ENCODE measurements at regions not wholly inside any gene's neighbourhood (a gene's known extent, or its start where the extent isn't known, plus 50 kb on each side); places are given as distances from the start of the nearest gene placed in this dataset.

- no peak for DNase-seq
These were observed 266.2 kb upstream of the LDB2 start for GRCh38 chr4:17164666-17165065.

- DNase-seq: no peak
These were observed 264.8 kb upstream of the LDB2 start for GRCh38 chr4:17163156-17163771.

GRCh38 chr4:17157304-17157703 is 258.9 kb upstream of the LDB2 start:
- no peak for DNase-seq

DNA sequence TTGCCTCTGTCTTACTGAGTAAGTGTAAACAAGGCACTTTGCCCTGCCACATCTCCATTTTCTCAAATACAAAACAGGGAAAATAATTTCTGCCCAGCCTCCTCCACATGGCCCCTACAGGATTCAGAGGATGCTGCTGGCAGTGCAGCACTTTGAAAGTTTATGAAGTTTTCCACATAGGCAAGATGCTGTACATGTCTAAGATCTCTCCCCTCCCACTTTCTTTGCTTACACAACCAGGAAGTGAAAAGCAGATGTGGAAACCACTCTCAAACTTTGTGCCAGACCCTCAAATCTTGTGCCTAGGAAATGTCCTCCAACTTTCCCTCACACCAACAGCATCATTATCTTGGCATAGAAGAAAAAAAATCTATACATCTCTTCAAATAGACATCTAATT is 257.0 kb upstream of the LDB2 start:
- no peak for DNase-seq

DNA sequence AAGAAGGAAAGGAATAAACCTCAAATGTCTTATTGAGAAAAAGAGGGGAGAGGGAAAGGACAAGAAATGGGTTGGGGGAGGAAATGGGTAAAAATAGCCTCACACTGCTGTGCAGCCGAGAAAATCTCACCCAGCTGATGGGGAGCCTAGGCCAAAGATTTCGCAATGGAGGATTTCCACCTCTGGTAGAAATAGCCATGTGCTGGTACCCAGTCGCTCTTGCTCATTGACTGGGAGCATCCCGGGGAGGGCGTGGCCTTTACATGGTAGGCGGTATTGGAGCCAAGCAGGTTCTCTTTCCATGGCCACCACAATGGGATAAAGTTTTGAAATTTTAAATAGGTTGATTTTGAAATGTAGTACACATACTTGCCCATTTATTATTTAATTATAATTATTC is 255.1 kb upstream of the LDB2 start:
- DNase-seq: no peak

- no peak for DNase-seq
These were observed 254.6 kb upstream of the LDB2 start for GRCh38 chr4:17152941-17153540.

GRCh38 chr4:17142232-17142711 is 243.8 kb upstream of the LDB2 start:
- DNase-seq: no peak

GRCh38 chr4:17138847-17139246 is 240.4 kb upstream of the LDB2 start:
- DNase-seq: no peak

DNA sequence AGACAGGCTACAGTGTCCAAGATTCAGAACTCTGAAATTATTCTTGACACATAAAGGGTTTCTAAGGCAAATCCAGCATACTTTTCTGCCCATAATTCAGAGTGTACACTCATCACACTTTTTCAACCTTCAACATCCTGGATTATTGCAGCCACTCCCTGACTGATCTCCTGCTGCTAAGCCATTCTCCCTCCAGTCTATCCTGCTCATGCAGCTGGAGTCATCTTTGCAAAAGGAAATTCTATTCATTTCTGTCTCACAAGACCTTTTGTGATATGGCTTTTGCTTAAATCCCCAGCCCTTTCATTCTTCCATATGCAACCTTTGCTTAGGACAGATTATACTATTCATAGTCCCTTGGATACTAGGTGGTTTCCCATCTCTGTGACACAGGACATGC is 236.1 kb upstream of the LDB2 start:
- DNase-seq: no peak

- no peak for DNase-seq
These were observed 235.7 kb upstream of the LDB2 start for GRCh38 chr4:17134100-17134499.

DNA sequence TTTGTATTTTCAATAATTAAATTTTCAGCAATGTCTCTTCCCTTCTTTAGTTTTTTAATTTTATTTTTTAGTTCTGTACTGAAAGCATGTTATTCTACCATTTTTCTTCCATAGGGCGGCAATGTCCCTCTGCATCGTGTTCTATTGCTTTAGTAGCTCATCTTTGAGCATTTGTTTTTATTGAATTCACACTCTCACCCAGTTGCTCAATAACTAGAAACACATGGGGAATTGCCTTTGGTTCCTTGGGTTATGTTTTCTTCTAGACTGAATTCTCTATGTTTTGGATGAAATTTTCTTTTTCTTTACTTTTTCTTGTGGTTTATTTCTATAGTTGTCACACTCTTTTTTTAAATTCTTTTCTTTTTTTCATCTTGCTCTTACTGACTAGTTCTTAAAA is 233.8 kb upstream of the LDB2 start:
- DNase-seq: no peak

DNA sequence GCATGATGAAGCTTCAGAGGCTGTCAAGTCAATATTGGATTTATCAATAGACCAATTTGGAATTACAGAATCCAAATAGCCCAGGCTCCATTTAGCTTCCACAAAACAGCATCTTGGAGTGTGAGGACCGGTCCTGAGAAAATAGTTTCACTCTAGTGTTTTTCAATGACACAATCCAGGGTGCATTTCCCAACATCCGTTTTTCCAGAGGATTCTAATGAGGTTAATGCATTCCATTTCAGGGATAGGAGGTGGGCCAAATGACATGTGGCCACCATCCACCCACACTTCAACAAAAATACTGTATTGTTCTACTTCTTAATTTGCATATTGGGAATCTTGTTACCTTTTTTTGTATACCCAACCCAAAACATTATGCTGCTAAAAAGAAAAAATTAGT is 229.8 kb upstream of the LDB2 start:
- DNase-seq: no peak

- DNase-seq: no peak
These were observed 228.0 kb upstream of the LDB2 start for GRCh38 chr4:17126321-17126966.

- DNase-seq: no peak
These were observed 226.3 kb upstream of the LDB2 start for GRCh38 chr4:17124767-17125166.

DNA sequence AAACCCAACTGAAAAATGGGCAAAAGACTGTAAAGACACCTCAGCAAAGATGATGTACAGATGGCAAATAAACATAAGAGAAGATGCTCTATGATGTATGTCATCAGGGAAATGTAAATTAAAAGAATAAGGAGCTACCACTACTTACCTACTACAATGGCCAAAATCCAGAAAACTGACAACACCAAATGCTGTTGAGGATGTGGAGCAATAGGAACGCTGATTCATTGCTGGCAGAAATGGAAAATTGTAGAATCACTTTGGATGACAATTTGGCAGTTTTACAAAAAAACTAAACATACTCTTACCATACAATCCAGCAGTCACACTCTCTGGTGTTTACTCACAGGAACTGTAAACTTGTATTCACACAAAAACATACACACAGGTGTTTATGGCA is 222.3 kb upstream of the LDB2 start:
- no peak for DNase-seq

DNA sequence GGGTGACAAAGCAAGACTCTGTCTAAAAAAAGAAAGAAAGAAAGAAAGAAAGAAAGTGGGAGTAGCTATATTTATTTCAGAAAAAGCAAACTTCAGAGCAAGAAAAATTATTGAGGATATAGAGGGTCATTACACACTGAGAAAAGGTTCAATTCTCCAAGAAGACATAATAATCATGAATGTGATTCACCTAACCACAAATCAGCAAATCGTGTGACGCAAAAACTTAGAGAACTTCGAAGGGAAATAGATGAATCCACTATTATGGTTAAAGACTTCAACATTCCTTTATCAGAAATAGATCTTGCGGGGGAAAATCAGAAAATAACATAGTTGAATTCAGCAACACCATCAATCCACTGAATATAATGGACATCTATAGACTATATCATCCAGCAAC is 219.3 kb upstream of the LDB2 start:
- no peak for DNase-seq

- no peak for DNase-seq
These were observed 217.1 kb upstream of the LDB2 start for GRCh38 chr4:17115583-17115982.

- DNase-seq: peak in 1 of 2 donors; percentile 1
These were observed 213.8 kb upstream of the LDB2 start for GRCh38 chr4:17112292-17112659.

DNA sequence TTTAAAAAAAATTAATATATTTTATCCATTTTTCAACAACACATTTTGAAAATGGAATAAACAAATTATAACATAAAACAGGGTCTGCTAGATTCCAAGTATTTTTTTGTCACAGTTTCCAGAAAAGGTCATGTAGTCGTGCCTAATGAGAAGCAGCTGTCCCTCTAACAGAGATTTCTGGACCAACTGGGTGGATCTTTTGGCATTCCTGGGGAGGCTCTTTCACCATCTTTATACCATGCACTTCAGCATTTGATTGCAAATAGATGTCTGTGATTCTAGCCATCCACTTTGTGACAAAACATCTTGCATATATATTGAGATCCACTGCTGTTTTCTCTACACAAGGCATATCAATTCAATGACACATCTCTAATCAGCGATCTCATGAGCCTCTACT is 210.7 kb upstream of the LDB2 start:
- no peak for DNase-seq

- DNase-seq: no peak
These were observed 204.8 kb upstream of the LDB2 start for GRCh38 chr4:17103231-17103630.

- DNase-seq: no peak
These were observed 200.6 kb upstream of the LDB2 start for GRCh38 chr4:17098996-17099395.

- DNase-seq: no peak
These were observed 200.0 kb upstream of the LDB2 start for GRCh38 chr4:17098401-17098800.

DNA sequence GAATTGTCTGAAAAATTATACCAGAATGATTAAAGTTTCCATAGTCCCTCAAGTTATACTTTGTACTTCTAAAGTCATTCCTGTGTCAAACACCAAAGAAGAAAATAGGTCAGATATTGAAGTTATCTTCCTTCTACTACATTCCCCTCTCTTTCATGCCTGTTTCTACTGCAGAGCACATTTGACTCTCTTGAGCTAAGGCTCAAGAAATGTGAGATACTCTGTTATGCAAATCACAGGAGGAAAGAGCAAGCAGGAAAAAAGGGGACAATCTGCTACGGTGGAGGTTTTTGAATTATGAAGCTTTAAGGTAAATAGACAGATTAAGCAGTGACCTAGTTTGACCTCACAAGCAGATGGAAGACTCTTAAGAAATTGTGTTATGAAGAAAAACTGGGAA is 198.9 kb upstream of the LDB2 start:
- DNase-seq: no peak

DNA sequence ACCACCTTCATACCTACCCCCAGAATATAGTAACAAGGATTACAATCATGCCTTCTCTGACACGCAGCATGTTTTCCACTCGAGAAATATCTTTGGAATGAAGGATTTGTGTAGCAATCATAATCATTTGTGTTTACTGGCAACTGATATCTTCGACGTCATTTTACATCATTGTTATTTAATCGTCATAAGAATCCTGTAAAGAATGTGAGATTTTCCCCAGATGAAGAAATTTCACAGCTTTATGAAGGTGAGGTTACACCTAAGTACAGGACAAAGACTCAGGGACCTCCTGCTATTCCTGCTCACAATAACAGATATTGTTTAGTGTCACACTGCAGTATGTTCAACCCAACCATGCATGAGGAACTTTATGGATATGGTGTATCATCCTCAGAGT is 198.2 kb upstream of the LDB2 start:
- no peak for DNase-seq

DNA sequence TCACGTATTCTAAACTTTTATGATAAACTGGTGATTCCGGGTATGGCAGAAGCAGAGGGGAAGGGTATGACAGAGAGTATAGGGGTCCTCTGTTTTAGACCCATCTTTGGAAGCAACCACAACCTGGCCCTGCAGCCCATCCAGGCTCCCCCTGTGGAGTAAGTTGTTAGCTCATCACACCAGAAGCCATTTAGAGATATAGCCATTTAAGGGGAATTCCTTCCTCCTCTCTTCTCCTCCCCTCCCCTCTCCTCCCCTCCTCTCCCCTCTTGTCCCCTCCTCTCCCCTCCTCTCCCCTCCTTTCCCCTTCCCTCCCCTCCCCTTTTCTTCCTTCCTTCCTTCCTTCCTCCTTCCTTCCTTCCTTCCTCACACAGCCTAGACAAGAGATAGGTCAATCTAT is 197.3 kb upstream of the LDB2 start:
- no peak for DNase-seq
